ENCODE measurements at regions not wholly inside any gene's neighbourhood (a gene's known extent, or its start where the extent isn't known, plus 50 kb on each side); places are given as distances from the start of the nearest gene placed in this dataset.

DNA sequence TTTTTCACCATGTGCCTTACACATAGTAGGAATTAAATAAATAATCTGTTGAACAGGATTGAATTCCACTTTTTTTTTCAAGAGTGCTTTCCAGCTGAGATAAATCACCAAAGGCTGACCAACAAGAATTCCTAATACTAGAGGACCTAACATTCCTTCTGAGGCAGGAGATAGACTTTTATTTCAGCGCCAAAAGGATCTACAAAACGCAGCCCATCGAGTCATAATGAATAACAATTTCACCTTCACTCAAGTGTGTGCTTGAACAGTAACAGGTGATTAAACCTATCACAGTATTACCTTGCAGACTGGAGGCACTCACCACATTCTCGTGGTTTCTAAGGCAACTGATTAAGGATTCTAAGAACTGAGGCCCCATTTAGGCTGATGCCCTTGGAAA is 224.3 kb upstream of the ATP2B1 start:
- no peak for DNase-seq (ENCODE audit: extremely low spot score)
- TF ChIP-seq CTCF (IDR thresholded peaks at IDR 0.05; ENCODE audit: control extremely low read depth, extremely low read depth, low read depth, missing control alignments), result no peak
- CTCF ChIA-PET, result interaction anchor here (1.1 to 1.3 kb wide), 3 partner anchors 15 to 25 kb away, joined by 3 to 5 read pairs (median 3); no protein-coding TSS in a partner anchor
- POLR2A ChIA-PET, result no interaction called here

DNA sequence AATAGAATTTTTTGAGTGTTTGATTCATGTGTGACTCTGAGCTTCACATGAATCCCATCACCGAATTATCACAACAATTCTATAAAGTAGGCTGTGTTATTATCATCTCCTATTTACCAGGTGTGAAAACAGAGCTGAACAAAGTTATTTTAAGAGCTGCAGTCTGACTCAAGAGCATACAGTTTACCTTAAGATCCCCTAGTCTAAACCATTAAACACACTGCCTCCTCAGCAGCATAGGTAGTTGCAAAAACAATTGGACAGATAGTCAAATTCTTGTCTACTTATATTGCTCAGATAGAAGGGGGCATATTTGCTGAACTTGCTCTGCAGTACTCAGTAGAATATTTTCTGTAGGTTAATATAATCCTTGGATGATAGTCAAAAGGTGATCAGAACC is 219.8 kb upstream of the ATP2B1 start:
- TF ChIP-seq CTCF (IDR thresholded peaks at IDR 0.05; ENCODE audit: control extremely low read depth, extremely low read depth, low read depth, missing control alignments), result no peak
- CTCF ChIA-PET, result interaction anchor here (1.0 to 2.6 kb wide), 5 partner anchors 9 to 85 kb away, joined by 3 to 14 read pairs (median 4); no protein-coding TSS in a partner anchor
- no peak for DNase-seq (ENCODE audit: extremely low spot score)
- POLR2A ChIA-PET, result no interaction called here

- TF ChIP-seq CTCF (IDR thresholded peaks at IDR 0.05; ENCODE audit: control extremely low read depth, extremely low read depth, low read depth, missing control alignments), result no peak
- ChIA-PET POLR2A (interaction anchor here (0.6 kb wide), 1 partner anchor 23 kb away, joined by 3 read pairs; no protein-coding TSS in a partner anchor), CTCF (interaction anchor here (1.0 to 2.6 kb wide), 5 partner anchors 8 to 23 kb away, joined by 3 to 14 read pairs (median 4); no protein-coding TSS in a partner anchor)
- DNase-seq (ENCODE audit: extremely low spot score), result peak; percentile 72
Measured at GRCh38 chr12:89927226-89927698, 218.6 kb upstream of the ATP2B1 start.

DNA sequence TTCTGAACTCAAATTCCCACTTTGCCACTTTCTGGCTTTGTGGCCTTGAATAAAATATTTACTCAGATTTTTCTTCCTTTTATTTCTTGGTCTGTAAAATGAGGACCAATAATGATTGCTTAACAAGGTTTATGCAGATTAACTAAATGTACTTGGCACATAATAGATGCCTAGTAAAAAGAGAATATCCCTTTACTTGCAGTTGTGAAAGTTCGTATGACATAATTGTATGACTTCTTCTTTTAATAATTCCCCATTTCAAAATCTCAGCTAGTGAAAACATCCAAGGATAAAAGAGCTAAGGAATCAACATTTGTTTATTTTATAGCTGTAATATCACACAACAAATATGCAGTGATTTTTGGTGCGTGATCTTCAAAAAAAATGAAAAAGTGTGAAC is 215.6 kb upstream of the ATP2B1 start:
- POLR2A ChIA-PET, result no interaction called here
- DNase-seq (ENCODE audit: extremely low spot score), result no peak
- TF ChIP-seq CTCF (IDR thresholded peaks at IDR 0.05; ENCODE audit: control extremely low read depth, extremely low read depth, low read depth, missing control alignments), result no peak
- CTCF ChIA-PET, result interaction anchor here (1.7 kb wide), 1 partner anchor 61 kb away, joined by 4 read pairs; no protein-coding TSS in a partner anchor

- POLR2A ChIA-PET, result no interaction called here
- no peak for DNase-seq (ENCODE audit: extremely low spot score)
- CTCF ChIA-PET, result no interaction called here
- no peak for TF ChIP-seq CTCF (IDR thresholded peaks at IDR 0.05; ENCODE audit: control extremely low read depth, extremely low read depth, low read depth, missing control alignments)
Measured at GRCh38 chr12:89923091-89923490, 214.5 kb upstream of the ATP2B1 start.

- no peak for DNase-seq (ENCODE audit: extremely low spot score)
- CTCF ChIA-PET, result no interaction called here
- no peak for TF ChIP-seq CTCF (IDR thresholded peaks at IDR 0.05; ENCODE audit: control extremely low read depth, extremely low read depth, low read depth, missing control alignments)
Measured at GRCh38 chr12:89920866-89921265, 212.2 kb upstream of the ATP2B1 start.

More at GRCh38 chr12:89920866-89921265, 212.2 kb upstream of the ATP2B1 start:
- POLR2A ChIA-PET, result no interaction called here

Data from GM10248 (cell line).